Forelimb muscle (tissue), 1 donor: ENCODE measurements at regions not wholly inside any gene's neighbourhood (a gene's known extent, or its start where the extent isn't known, plus 50 kb on each side); places are given as distances from the start of the nearest gene placed in this dataset.
"Not testable (repeated sequence)": the region's sequence is repeated elsewhere in the genome, so short reads cannot be mapped to it uniquely, and the experiment has no call there.

Source experiments
- DNase-seq: peaks from one replicate; pipeline ENCODE4 v3.0.0-alpha.2; 2013; ENCODE audit warnings: low read depth

DNA sequence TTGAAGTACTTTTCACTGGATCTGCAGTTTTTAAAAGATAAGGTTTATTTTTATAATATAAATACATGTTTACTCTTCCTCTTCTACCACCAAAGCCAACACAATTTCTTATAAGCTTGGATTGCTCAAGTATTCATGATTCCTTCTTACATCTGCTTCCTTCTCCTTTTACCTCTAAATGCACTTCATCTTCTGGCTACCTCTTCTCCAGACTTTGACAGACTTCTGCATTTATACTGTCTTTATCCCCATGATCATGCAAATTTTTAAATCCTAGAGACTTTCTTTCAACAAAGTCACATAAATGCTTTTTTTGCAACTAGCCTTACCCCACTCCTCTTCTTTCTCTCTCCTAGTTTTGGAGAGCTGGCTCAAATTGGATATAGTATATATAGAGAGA lies 142.9 kb downstream of the TFAP2B start:
- DNase-seq = no peak

DNA sequence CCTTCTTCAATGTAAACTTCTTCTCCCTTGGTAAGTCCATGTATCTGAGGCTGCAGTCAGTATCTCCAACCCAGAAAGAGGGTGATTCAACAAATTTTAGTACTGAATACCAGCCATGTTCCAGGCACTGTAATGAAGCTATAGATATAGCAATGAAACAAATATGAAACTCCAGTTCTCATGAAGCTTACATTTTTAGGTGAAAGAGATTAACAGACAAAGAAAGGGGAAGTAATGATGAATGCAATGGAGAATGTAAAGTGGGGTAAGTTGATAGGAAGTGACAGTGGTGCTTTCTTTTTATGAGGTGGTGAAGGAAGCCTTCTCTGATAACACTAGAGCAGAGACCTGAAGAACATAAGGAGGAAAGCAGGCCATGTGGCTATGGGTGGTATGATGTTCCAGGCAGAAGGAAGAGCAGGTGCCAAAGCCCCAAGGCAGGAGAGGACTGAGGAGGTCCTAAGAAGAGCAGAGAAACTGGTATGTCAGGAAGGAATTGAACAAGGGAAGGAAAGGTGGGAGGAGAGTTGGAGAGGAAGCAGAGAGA lies 143.6 kb downstream of the TFAP2B start:
- no peak for DNase-seq

DNA sequence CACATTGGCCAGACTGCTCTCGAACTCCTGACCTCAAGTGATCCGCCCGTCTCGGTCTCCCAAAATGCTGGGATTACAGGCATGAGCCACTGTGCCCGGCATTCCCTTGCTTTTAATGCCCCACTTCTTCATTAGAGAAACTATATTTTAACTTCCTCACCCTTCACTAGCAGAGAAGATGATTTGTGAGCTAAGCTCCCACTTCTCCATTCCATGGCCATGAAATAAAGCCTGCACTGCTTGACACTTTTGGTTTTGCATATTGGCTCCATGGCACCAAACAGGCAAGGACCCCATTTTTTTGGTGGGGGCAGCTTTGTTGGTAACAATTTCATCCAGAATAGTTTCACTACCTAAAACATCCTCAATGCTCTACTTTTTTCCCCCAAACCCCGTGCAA lies 145.3 kb downstream of the TFAP2B start:
- no peak for DNase-seq

DNA sequence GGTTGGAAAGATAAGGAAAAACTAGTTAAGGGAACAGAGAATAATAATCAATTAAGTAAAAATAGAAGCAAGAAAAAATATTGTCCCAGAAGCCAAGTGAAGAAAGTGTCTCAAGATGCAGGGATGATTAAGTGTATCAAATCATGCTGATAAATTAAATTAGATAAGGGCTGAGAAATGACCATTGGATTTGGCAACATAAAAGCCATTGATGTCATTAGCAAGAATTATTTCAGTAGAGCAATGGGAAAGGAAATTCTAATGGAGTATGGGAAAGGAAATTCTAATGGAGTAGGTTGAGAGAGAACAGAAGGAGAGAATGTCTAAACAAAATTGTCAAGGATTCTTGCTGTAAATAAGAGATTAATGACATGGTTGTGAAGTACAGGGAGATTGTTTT lies 146.8 kb downstream of the TFAP2B start:
- no peak for DNase-seq

DNA sequence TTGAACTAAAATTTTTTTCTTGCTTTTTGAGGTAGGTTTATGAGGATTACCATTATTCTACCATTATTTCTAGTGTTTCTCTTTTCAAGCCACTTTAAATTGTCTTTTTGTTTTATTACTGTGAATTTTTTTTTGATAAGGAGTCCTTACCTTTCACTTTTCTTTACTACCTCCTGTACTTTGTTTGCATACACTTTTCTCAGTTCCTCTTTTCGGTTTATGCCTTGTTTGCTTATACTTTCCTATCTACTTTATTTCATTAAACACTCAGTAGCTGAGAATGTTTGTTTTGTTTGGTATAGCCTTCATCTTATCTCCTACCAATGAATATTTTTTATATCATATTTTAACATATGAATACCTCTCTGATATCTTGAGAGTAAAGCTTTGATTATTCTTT lies 147.9 kb downstream of the TFAP2B start:
- DNase-seq = no peak

DNA sequence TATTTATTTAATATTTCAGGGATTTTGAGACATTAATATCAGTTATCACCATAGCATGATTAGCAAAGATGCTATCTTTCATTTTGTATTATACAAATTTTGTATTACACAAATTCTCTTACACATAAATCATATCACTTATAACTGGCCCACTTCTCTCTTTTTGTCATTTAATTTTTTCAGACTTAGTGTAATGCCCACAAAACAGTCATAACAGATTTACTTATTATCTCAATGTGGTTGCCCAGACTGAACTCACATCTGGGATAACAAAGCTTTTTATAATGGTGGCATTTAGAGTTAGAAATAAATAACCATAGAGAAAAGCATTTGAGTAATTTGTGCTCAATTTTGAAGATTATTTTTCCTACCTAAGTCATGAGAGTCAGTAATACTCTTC lies 148.3 kb downstream of the TFAP2B start:
- DNase-seq = no peak

DNA sequence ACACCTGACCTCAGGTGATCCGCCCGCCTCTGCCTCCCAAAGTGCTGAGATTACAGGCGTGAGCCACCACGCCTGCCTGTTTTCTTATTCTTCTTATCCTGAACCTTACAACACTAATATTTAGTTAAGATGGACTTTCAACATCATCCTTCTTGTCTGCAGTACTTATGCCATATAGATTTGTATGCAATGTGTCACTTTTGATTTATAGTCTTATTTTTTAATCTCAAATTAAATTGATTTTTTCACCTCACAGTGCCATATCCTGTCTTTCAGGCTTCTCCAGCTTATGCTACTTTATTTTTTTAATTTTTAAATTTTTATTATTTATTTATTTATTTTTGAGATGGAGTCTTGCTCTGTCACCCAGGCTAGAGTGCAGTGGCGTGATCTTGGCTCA lies 149.6 kb downstream of the TFAP2B start:
- not testable (repeated sequence) for DNase-seq

DNA sequence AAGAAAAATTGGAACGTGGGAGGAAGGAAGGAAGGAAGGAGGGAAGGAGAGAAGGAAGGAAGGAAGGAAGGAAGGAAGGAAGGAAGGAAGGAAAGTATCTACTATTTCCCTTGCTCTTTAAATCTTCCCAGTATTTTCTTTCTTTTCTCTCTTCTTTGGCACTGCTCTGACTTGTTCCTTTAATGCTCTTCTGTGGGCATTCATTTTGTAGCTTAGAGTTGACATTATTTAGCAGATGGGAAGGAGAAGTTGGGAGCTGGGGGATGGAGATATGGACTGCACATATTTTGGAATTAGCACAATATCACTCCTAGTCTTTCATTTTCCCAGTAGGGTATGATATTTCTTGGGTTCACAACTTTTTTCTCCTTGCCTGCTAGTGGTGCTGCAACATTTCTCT lies 152.2 kb downstream of the TFAP2B start:
- DNase-seq = no peak

DNA sequence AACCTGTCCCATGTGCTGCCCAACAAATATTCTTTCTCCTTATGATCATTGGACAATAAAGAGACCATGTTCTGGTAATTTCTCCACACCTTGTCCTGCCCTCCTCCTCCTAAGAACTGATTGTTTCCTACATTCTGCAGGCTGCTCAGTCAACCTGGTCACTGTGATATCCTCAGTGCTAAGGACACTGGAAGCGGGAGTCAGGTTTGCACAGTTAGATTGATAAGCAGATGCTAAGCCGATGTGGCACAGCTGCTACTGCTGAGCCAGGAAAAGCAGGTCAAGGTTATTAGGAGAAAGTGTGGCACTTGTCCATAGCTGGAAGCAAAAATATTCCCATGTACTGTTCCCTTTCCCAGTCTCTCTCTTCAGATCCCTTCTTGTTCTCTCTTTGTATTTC lies 154.8 kb downstream of the TFAP2B start:
- DNase-seq = no peak

DNA sequence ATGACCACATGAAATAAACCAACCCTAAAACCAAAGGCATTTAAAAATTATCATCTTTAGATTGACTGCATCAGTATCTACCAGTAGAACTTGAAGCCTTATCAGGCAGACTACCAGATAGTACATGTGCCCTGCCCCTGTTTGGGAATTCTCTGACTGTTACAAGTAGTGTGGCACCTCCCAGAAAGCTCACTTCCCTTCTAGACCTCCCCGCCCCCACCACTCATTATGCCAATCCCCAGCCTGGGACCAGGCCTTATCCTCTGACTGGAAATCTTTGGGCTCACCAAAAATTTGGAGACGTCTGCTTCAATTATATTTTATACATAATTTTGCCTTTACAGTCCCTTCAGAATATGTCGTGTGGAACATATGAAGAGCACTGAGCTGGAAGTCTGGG lies 155.6 kb downstream of the TFAP2B start:
- no peak for DNase-seq

DNA sequence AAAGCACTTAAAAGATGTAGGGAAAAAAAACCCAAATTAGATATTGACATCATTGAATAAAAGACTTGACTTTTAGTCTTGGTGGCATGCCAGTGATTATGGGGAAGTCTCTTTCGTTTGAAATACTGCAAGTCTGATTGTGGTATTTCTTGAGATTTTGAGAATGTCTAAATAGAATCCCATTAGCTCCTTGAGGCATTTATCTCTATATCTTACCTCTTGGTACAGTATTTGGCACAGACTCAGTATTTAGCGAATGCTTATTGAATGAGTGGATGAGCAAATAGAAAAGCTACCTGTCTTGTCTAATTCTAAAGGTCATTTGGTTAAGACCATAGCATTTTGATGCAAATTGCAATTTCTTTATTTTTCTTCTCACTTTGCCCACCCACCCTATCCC lies 156.5 kb downstream of the TFAP2B start:
- DNase-seq = no peak

DNA sequence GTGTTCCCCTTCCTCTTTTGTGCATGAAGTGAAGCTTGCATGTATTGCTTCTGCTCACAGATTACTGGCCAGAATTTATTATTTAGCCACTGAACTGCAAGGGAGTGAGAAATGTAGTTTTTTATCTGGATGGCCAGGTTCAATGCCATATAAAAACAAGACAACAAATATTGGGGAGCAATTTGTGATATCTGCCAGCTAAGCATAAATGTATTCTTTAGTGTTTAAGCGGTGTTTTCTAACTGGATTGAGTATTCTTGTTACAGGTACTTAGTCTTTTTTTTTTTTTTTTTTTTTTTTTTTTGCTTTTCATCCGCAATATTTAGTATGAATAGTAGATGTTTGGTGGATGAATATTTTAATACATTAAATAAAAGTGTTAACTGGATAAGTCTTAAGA lies 158.2 kb downstream of the TFAP2B start:
- DNase-seq = no peak

DNA sequence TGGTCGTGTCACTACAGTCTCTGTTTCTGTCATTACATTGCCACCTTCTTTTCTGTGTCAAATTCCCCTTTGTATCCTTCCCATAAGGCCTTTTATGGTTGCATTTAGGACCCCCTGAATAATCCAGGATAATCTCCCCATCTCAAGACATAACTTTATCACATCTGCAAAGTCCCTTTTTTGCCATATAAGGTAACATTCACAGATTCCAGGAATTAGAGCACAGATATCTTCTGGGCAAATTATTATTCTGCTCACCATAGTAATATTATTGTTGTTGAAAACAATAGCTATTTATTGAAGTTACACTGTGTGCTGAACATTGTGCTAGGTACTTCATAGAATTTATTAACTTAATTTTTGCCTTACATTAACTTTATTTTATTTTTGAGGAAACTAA lies 159.1 kb downstream of the TFAP2B start:
- DNase-seq = no peak

DNA sequence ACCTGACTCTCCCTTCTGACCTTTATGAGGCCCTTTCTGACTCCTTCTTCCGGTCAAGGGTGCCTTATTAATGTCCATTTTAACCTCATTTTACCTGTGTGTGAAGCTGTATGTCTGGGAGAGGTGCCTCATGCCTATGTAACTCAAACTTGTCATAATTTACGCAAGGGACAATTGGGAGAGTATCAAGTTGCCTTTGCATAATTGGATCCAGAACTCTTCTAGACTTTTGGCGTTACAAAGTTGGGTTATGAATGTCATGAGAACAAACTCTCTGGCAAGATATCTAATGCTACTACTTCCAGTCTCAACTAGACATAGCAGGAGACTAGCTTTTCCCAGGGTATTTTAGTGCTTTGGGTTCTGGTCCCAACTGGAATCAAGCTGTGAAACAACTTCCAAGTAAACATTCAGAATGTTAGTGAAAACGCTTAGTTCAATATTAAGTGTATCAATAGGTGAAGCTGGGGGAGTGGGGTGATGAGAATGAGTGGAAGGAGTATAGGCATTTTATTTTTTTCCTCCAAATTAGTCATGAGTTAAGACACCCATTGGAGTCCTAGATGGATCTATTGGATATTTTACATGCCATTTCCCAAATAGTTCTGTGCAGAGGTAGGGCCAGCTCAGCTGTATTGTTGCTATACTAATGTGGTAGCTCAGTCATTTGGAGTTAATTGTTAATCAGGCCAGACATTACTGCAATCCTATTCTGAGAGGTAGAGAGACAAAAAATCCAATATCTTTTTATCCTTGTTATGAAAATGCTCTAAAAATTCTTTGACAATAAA lies 159.9 kb downstream of the TFAP2B start:
- DNase-seq = no peak

DNA sequence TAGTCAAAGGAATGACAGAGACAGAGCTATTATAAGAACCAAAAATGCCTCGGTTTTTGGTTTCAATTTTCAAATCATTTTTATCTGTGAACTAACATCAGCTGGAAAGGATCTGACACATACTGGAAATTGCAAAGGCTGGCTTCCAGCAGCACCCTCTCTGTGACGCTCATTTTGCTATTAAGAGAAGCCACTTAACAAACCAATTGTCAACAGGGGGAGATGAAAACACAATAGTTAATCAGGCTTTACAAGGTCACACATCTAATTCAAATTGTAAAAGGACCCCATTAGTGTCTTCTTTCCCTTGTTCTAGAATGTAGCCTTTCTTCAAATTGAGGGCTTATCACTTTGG lies 160.5 kb downstream of the TFAP2B start:
- no peak for DNase-seq

DNA sequence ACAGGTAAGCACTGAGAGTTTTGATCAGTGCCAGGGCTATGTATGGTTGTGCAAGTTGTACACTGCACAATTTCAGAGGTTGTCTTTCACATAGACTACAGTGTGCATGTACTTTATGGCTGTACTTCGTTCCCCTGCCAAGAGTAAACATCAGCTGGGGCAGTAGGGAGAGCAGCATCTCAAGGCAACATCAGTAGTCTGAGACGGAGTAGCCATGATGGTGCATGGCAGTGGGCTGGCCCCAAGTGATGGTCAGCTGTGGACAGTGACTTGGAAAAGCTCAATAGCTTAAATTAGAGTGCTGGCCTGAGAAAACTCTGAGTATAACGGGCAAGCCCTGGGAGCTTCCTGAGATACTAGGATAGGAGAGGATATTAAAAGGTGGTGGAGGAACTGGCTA lies 165.5 kb downstream of the TFAP2B start:
- no peak for DNase-seq

DNA sequence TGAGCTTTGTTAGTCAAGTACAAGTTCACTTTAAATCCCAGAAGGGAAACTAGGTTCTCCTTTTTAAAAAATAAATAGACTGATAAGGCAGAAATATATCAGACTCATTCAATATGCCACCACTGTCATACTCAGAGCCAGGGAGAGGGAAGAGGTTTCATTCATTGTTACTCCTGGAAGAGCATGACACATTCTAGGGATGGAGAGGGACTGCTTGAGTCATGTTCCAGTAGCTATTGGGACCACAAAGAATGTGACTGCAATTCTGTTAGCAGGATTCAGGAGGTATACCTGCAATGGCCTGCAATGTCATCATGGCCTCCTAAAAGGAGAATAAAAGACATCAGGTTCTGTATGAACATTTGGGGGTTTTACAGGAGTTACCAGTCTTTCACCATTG lies 167.6 kb downstream of the TFAP2B start:
- DNase-seq = no peak

DNA sequence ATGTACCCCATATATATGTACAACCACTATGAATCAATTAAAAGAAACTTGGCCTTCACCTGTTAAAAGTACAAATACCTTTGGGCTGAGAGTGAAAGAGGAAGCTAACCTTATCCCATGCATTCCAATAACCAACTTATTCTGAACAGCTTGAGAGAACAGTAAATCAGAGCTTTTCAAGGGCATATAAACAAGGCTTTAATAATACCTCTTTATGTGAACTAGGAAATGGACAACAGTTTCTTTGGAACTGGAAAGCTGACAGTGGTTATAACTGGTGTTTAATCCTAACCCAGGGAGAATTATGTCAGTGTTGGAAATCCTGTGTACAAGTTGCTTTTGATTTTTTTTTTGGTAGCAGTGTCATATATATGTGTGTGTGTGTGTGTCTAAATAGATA lies 170.5 kb downstream of the TFAP2B start:
- DNase-seq = no peak

DNA sequence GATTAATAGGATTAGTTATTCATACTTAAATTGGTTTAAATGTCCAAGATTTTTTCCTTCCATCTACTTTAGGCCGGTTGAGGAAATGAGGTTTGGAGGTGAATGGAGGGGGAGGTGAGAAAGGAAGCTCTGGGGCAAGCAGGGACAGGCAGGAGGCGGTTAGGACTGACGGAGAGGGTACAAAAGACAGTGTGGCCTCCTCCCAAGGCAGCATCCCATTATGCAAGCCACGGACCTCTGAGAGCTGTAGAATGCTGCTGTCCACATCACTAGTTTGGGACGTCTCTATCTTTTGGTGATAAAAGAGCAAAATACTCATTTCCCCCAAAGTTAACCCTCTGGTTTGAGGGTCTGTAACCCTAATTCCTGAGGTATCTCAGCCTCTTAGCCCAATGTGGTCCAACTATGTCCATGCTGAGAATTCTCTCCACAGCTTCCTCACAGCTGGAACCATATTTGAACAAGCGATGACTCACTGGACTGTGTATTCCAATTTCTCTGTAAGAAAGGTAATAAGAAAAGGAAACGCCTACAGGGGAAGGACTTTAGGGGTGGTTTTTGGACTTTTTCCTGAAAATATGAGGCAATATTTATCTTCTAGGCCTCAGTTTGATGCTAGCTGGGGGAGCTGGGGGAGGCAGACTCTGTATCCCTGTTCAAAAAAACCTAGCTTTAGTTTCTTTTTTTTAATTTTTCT lies 172.2 kb downstream of the TFAP2B start:
- no peak for DNase-seq

DNA sequence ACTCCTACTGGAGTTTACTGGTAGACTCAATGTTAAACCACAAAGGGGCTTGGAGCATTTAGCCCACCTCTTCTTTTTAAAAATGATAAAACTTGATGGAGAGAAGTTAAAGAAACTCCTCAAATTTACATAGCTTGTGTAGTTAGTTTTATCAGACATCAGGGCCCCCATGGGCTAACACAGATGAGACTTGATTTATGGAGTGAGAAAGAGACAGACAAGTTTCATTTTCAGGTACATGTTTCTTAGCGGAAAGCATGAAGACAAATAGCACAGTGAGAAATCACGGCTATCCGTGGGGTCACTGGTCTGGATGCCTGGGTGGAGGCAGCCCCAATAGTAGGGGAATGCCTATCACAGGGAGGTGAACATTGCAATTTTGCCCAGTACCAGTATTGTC lies 173.6 kb downstream of the TFAP2B start:
- DNase-seq = no peak

DNA sequence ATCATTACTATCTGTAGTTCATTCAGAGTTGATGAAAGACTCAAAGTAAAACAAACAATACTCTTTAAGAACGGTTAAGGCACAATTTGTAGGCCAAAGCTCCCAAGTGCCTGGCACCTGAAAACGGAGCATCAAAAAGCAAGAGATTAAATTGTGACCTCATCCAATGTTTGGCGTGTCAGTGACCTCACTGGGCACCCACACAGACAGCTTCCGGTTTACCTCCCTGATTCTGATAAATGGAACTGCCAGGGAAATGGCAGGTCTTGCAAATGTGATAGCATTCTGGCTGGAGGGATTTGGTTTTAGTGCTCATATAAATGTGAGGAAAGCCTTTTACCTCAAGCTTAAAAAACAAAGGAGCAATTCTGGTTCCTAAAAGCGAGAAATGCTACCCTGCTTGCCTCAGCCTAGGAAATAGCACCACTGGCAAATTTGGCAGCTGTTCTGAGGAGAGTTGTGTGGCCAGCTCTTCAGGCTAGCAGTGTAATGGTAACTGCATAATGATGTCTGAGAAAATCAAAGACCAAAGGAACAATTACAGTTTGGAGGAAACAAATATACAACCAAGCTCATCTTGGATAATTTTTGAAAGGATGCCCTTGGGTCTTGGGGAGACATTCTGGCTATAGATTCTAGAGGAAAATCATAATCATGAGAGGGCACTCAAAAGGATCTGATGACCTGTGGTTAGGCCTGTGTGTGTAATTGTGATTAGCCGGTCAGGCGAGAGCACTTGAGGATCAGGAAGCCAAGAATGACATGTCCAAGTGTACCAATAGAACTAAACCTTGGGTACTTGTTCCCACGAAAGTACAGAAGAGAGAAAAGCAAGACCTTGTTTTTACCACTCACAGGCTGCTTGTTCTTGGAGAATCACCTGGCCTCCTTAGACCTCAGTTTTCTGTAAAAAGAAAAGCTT lies 174.3 kb downstream of the TFAP2B start:
- DNase-seq = no peak
